GM12878 (cell line): ENCODE measurements at regions not wholly inside any gene's neighbourhood (a gene's known extent, or its start where the extent isn't known, plus 50 kb on each side); places are given as distances from the start of the nearest gene placed in this dataset.

ENCODE experiments used
- ATAC-seq: fragments of 200-7000 bp; cut with Tn5 transposase; 3 replicates; pipeline ENCODE4 v1.9.1; 2020; ENCODE audit warnings: mild to moderate bottlenecking, moderate library complexity
- BruUV-seq: library from RNA; stranded (reverse); fragments of 400-500 nt; replicated peaks from 2 replicates; lab custom pipeline; 2021; lab: Mats Ljungman, UMichigan
- CTCF ChIA-PET: fragments of 300-600 bp; sonication (Branson Sonifier 250); formaldehyde crosslinking; extraction: SDS; loops from one replicate; lab custom pipeline; 2021; ENCODE audit warnings: inconsistent platforms; lab: Yijun Ruan, JAX
- POLR2A ChIA-PET: fragments of 350-600 bp; formaldehyde crosslinking; extraction: SDS; loops from one replicate; lab custom pipeline; 2021; ENCODE audit warnings: inconsistent platforms; lab: Charles Lee
- RAD21 ChIA-PET: fragments of 300-600 bp; sonication (Branson Sonifier 250); formaldehyde crosslinking; loops from one replicate; lab custom pipeline; 2023; ENCODE audit warnings: antibody characterized with exemption; ENCODE audit not compliant: unreplicated experiment; lab: Charles Lee
- SMC1A ChIA-PET: fragments of 300-600 bp; sonication (Branson Sonifier 250); formaldehyde crosslinking; loops from one replicate; lab custom pipeline; 2023; ENCODE audit not compliant: unreplicated experiment, uncharacterized antibody; lab: Charles Lee
- DNase-seq: peaks from one replicate; pipeline ENCODE4 v3.0.0-alpha.2; 2011; ENCODE audit warnings: low read depth, low spot score
- FAIRE-seq: peaks from 3 replicates; lab custom pipeline; 2011; peaks lifted over from hg19 to GRCh38; lab: Jason Lieb, UNC
- H2AFZ ChIP-seq: 2 replicates; pipeline ENCODE4 v1.6.0; 2011; ENCODE audit warnings: low read depth, low read length, control low read depth; ENCODE audit not compliant: control insufficient read depth
- H3K27ac ChIP-seq: 2 replicates; pipeline ENCODE4 v1.5.1; 2011; ENCODE audit warnings: control low read depth; ENCODE audit not compliant: control insufficient read depth, insufficient read depth
- H3K27me3 ChIP-seq, 2 experiments: replicated peaks in 1 of 2; 2 replicates each; pipeline versions ENCODE4 v1.6.0 to v1.6.1; 2011; ENCODE audit warnings: low read length in 1 of 2; ENCODE audit not compliant: control insufficient read depth in 2 of 2, insufficient read depth in 2 of 2
- H3K36me3 ChIP-seq, 2 experiments: 2 replicates each; pipeline ENCODE4 v1.5.1; 2011; ENCODE audit warnings: low read length in 1 of 2; ENCODE audit not compliant: control insufficient read depth in 2 of 2, insufficient read depth in 2 of 2
- H3K4me1 ChIP-seq: 2 replicates; pipeline ENCODE4 v1.6.1; 2011; ENCODE audit warnings: mild to moderate bottlenecking, low read length, moderate library complexity, mixed read lengths; ENCODE audit not compliant: control insufficient read depth, insufficient read depth
- H3K4me2 ChIP-seq: 2 replicates; pipeline ENCODE4 v1.6.0; 2011; ENCODE audit warnings: control low read depth; ENCODE audit not compliant: control insufficient read depth, insufficient read depth
- H3K4me3 ChIP-seq: fragments of 200-600 bp; sonication (generic); 2 replicates; pipeline ENCODE4 v1.5.1; 2016
- H3K79me2 ChIP-seq: 2 replicates; pipeline ENCODE4 v1.6.0; 2011; ENCODE audit warnings: low read length; ENCODE audit not compliant: control insufficient read depth, insufficient read depth
- H3K9ac ChIP-seq: 2 replicates; pipeline ENCODE4 v1.8.0; 2011; ENCODE audit warnings: low read length, control low read depth, mixed read lengths; ENCODE audit not compliant: control insufficient read depth, insufficient read depth
- H3K9me3 ChIP-seq: replicated peaks from 3 replicates; pipeline ENCODE4 v1.5.1; 2011; ENCODE audit warnings: mild to moderate bottlenecking, low read length; ENCODE audit not compliant: control insufficient read depth, insufficient read depth
- H4K20me1 ChIP-seq: 2 replicates; pipeline ENCODE4 v1.6.0; 2011; ENCODE audit not compliant: control insufficient read depth, insufficient read depth
- CBX5 ChIP-seq: sonication (generic); IDR thresholded peaks from 2 replicates; pipeline ENCODE4 v1.6.1; 2016; ENCODE audit warnings: low read depth, moderate library complexity, mild to moderate bottlenecking, inconsistent platforms
- CHD1 ChIP-seq: IDR thresholded peaks from 2 replicates; pipeline ENCODE4 v1.6.1; 2012; ENCODE audit warnings: low read depth, low read length, improper control_type of control experiment
- CHD4 ChIP-seq: fragments of 200-600 bp; sonication (generic); IDR thresholded peaks from 2 replicates; pipeline ENCODE4 v1.6.1; 2016; ENCODE audit warnings: mild to moderate bottlenecking
- E4F1 ChIP-seq: fragments of 450-650 bp; IDR thresholded peaks from 2 replicates; pipeline ENCODE4 v1.6.1; 2018; ENCODE audit warnings: borderline replicate concordance, mild to moderate bottlenecking; ENCODE audit not compliant: partially characterized antibody
- HDGF ChIP-seq: fragments of 450-650 bp; IDR thresholded peaks from 2 replicates; pipeline ENCODE4 v1.6.1; 2016; ENCODE audit warnings: antibody characterized with exemption
- HSF1 ChIP-seq: fragments of 150-350 bp; IDR thresholded peaks from 2 replicates; pipeline ENCODE4 v1.6.1; 2014; ENCODE audit warnings: mild to moderate bottlenecking, low read depth, low read length
- LARP7 ChIP-seq: fragments of 450-650 bp; IDR thresholded peaks from 2 replicates; pipeline ENCODE4 v1.6.1; 2017; ENCODE audit warnings: mild to moderate bottlenecking
- MEF2B ChIP-seq: fragments of 450-650 bp; IDR thresholded peaks from 2 replicates; pipeline ENCODE4 v1.6.1; 2018; ENCODE audit warnings: mild to moderate bottlenecking, moderate library complexity; ENCODE audit not compliant: partially characterized antibody, poor library complexity, severe bottlenecking
- RCOR1 ChIP-seq: conservative IDR thresholded peaks from 2 replicates; pipeline ENCODE4 v1.6.1; 2012; ENCODE audit warnings: low read depth, low read length, improper control_type of control experiment
- RFX5 ChIP-seq: IDR thresholded peaks from 2 replicates; pipeline ENCODE4 v1.6.1; 2011; ENCODE audit warnings: low read depth, low read length, improper control_type of control experiment
- SRF ChIP-seq, 2 experiments: IDR thresholded peaks; 2 replicates each; pipeline ENCODE4 v1.6.1; 2011; ENCODE audit warnings: low read depth in 2 of 2, low read length in 2 of 2, mild to moderate bottlenecking in 1 of 2, moderate library complexity in 1 of 2
- STAT3 ChIP-seq: IDR thresholded peaks from 2 replicates; pipeline ENCODE4 v1.6.1; 2011; ENCODE audit warnings: low read depth, low read length, improper control_type of control experiment
- TBL1XR1 ChIP-seq: IDR thresholded peaks from 2 replicates; pipeline ENCODE4 v1.6.1; 2012; ENCODE audit warnings: low read depth, low read length, improper control_type of control experiment
- ZNF384 ChIP-seq: IDR thresholded peaks from 2 replicates; pipeline ENCODE4 v1.6.1; 2012; ENCODE audit warnings: low read depth, mild to moderate bottlenecking, low read length, improper control_type of control experiment, borderline replicate concordance
- ZNF622 ChIP-seq: fragments of 450-650 bp; IDR thresholded peaks from 2 replicates; pipeline ENCODE4 v1.6.1; 2017; ENCODE audit warnings: mild to moderate bottlenecking, inconsistent platforms
- WGBS: methylation state at CpG from one replicate; pipeline ENCODE4 v1.1.6; 2016; ENCODE audit warnings: low lambda C conversion rate; ENCODE audit not compliant: insufficient replicate concordance, insufficient coverage; ENCODE audit errors: missing lambda C conversion rate; 5-methylcytosine and 5-hydroxymethylcytosine counted together
- in situ Hi-C: fragments of 300-500 bp; cut with MboI; formaldehyde crosslinking; loops from 9 replicates; pipeline ENCODE4 v1.14.3; 2018; ENCODE audit warnings: mixed read lengths
- intact Hi-C: fragments of 100-400 bp; cut with micrococcal nuclease; formaldehyde crosslinking; loops from one replicate; pipeline ENCODE4 v1.14.2; 2022; ENCODE audit not compliant: unreplicated experiment

GRCh38 chr21:33146467-33146866, 76.5 kb downstream of the OLIG1 start:
- peaks cover 0 to 7% of the 10 kb centered on the region in 2 experiments; a peak in 2 of 4 replicates for H3K27me3 ChIP-seq
- DNase-seq (no peak), FAIRE-seq (no peak), ATAC-seq (no peak)
- H3K4me2 ChIP-seq, result no peak overlapping the region
- no peaks in the 10 kb centered on the region for H3K9me3 ChIP-seq
- in situ Hi-C loops, result no loop called here
- no peaks in the 10 kb centered on the region for H3K79me2 ChIP-seq
- no peaks in the 10 kb centered on the region for H3K4me1 ChIP-seq
- BruUV-seq, result no TSS peak
- H3K27ac ChIP-seq, result no peak overlapping the region
- no peak overlapping the region for H3K4me3 ChIP-seq
- intact Hi-C loops, result no loop called here
- H2AFZ ChIP-seq, result no peak overlapping the region
- ChIA-PET RAD21 (no interaction called here), POLR2A (no interaction called here), CTCF (interaction anchor here (0.5 to 1.7 kb wide), 3 partner anchors 19 to 287 kb away, joined by 3 read pairs; no protein-coding TSS in a partner anchor), SMC1A (interaction anchor here (0.6 kb wide), 1 partner anchor 310 kb away, joined by 3 read pairs; no protein-coding TSS in a partner anchor)
- no peak overlapping the region for H3K9ac ChIP-seq
- H3K36me3 ChIP-seq, result no peaks in the 10 kb centered on the region
- 27% methylated on average over 4 of the region's 4 CpGs for WGBS
- H4K20me1 ChIP-seq, result no peaks in the 10 kb centered on the region
- TF ChIP-seq RCOR1, result no peak

- no peak overlapping the region for H2AFZ ChIP-seq
- no peak overlapping the region for H3K4me2 ChIP-seq
- H3K79me2 ChIP-seq, result no peaks in the 10 kb centered on the region
- ChIA-PET RAD21 (no interaction called here), POLR2A (no interaction called here), SMC1A (no interaction called here), CTCF (no interaction called here)
- BruUV-seq, result no TSS peak
- TF ChIP-seq RFX5 (no peak), LARP7 (no peak), HDGF (no peak), HSF1 (no peak), ZNF384 (no peak), TBL1XR1 (no peak), ZNF622 (no peak), E4F1 (no peak), CHD4 (no peak), MEF2B (no peak), CHD1 (no peak), CBX5 (no peak), STAT3 (no peak), SRF (IDR thresholded peaks at IDR 0.05; ENCODE audit: low read depth in 2 of 2, low read length in 2 of 2) (no peak)
- H3K27ac ChIP-seq, result no peak overlapping the region
- FAIRE-seq (no peak), DNase-seq (no peak), ATAC-seq (no peak; the same call in 2 of the 3 replicates)
- intact Hi-C loops, result no loop called here
- in situ Hi-C loops, result no loop called here
- WGBS, result 59% methylated on average over 11 of the region's 11 CpGs
- H3K4me1 ChIP-seq, result no peaks in the 10 kb centered on the region
- H3K9ac ChIP-seq, result no peak overlapping the region
- no peak overlapping the region for H3K4me3 ChIP-seq
- peaks cover 0 to 7% of the 10 kb centered on the region in 2 experiments; a peak in 2 of 4 replicates for H3K27me3 ChIP-seq
- H3K9me3 ChIP-seq, result no peaks in the 10 kb centered on the region
- no peaks in the 10 kb centered on the region for H3K36me3 ChIP-seq
- H4K20me1 ChIP-seq, result no peaks in the 10 kb centered on the region
Measured at GRCh38 chr21:33149181-33149580, 79.2 kb downstream of the OLIG1 start.
